K562 (cell line): ENCODE measurements at regions not wholly inside any gene's neighbourhood (a gene's known extent, or its start where the extent isn't known, plus 50 kb on each side); places are given as distances from the start of the nearest gene placed in this dataset.

Experiments used
- ATAC-seq: fragments of 200-7000 bp; cut with Tn5 transposase; 3 replicates; pipeline ENCODE4 v1.9.1; 2020; ENCODE audit warnings: moderate library complexity
- BruUV-seq: library from RNA; stranded (reverse); fragments of 400-500 nt; replicated peaks from 2 replicates; lab custom pipeline; 2021; lab: Mats Ljungman, UMichigan
- CTCF ChIA-PET: fragments of 300-600 bp; formaldehyde crosslinking; extraction: SDS; loops from one replicate; lab custom pipeline; 2021; ENCODE audit warnings: low intra/inter-chr PET ratio; lab: Yijun Ruan, JAX
- POLR2A ChIA-PET: fragments of 300-600, 350-650 bp; sonication (Branson Sonifier 250); formaldehyde crosslinking; extraction: SDS; loops from one replicate; lab custom pipeline; 2021; ENCODE audit warnings: antibody characterized with exemption, inconsistent platforms; lab: Yijun Ruan, JAX
- DNase-seq, 4 experiments: peaks; one replicate each; pipeline versions ENCODE4 v3.0.0 to v3.0.0-alpha.2; 2011 to 2018; ENCODE audit warnings: low spot score in 3 of 4, mixed read lengths in 3 of 4; ENCODE audit errors: extremely low read depth in 1 of 4
- FAIRE-seq: peaks from 2 replicates; lab custom pipeline; 2011; peaks lifted over from hg19 to GRCh38; lab: Jason Lieb, UNC
- H2AFZ ChIP-seq: 2 replicates; pipeline ENCODE4 v1.6.0; 2011; ENCODE audit warnings: low read depth, low read length, control low read depth, inconsistent platforms
- H3K27ac ChIP-seq: fragments of 200-600 bp; 3 replicates; pipeline ENCODE4 v1.8.0; 2011; ENCODE audit warnings: low read depth, mild to moderate bottlenecking, control low read depth, inconsistent platforms, low read length, moderate library complexity, mixed read lengths; ENCODE audit errors: extremely low read depth
- H3K27me3 ChIP-seq, 2 experiments: fragments of 300-600 bp in 1 of 2; 2 replicates in 1 of 2; 3 replicates in 1 of 2; pipeline versions ENCODE4 v1.6.0 to v1.8.0; 2011; ENCODE audit warnings: inconsistent platforms in 2 of 2, low read length in 2 of 2, mild to moderate bottlenecking in 1 of 2, mixed read lengths in 1 of 2, moderate library complexity in 1 of 2; ENCODE audit not compliant: control insufficient read depth in 2 of 2, insufficient read depth in 2 of 2
- H3K36me3 ChIP-seq: fragments of 300-600 bp; 3 replicates; pipeline ENCODE4 v1.8.0; 2011; ENCODE audit warnings: mild to moderate bottlenecking, low read length, inconsistent platforms; ENCODE audit not compliant: control insufficient read depth, insufficient read depth
- H3K4me1 ChIP-seq, 2 experiments: fragments of 200-600 bp in 1 of 2; replicated peaks in 1 of 2; 2 replicates in 1 of 2; 3 replicates in 1 of 2; pipeline versions ENCODE4 v1.5.1 to v1.8.0; 2011; ENCODE audit warnings: inconsistent platforms in 2 of 2, low read length in 2 of 2, mild to moderate bottlenecking in 1 of 2, mixed read lengths in 1 of 2, moderate library complexity in 1 of 2; ENCODE audit not compliant: control insufficient read depth in 2 of 2, insufficient read depth in 2 of 2
- H3K4me2 ChIP-seq: 2 replicates; pipeline ENCODE4 v1.6.1; 2011; ENCODE audit warnings: low read length, control low read depth, inconsistent platforms, mixed read lengths; ENCODE audit not compliant: insufficient read depth
- H3K4me3 ChIP-seq: fragments of 200-600 bp; sonication (generic), shearing (Covaris generic); 2 replicates; pipeline ENCODE4 v1.5.1; 2016; ENCODE audit warnings: control low read depth, inconsistent platforms
- H3K79me2 ChIP-seq: fragments of 200-600 bp; 3 replicates; pipeline ENCODE4 v1.8.0; 2011; ENCODE audit warnings: low read length, inconsistent platforms; ENCODE audit not compliant: control insufficient read depth, insufficient read depth
- H3K9ac ChIP-seq, 2 experiments: 2 replicates each; pipeline versions ENCODE4 v1.6.0 to v1.6.1; 2011; ENCODE audit warnings: low read depth in 2 of 2, low read length in 2 of 2, control low read depth in 1 of 2, inconsistent platforms in 1 of 2, mild to moderate bottlenecking in 1 of 2, mixed read lengths in 1 of 2; ENCODE audit not compliant: insufficient read depth in 1 of 2
- H3K9me1 ChIP-seq: one replicate; pipeline ENCODE4 v1.6.0; 2011; ENCODE audit warnings: inconsistent platforms, mild to moderate bottlenecking, low read length, moderate library complexity; ENCODE audit not compliant: control insufficient read depth, insufficient read depth
- H3K9me3 ChIP-seq: replicated peaks from 2 replicates; pipeline ENCODE4 v1.5.1; 2011; ENCODE audit warnings: low read depth, low read length, inconsistent platforms; ENCODE audit not compliant: control insufficient read depth, insufficient read depth
- H4K20me1 ChIP-seq: replicated peaks from 2 replicates; pipeline ENCODE4 v1.6.1; 2011; ENCODE audit warnings: low read length, inconsistent platforms, mixed read lengths; ENCODE audit not compliant: control insufficient read depth, insufficient read depth
- CHCHD3 ChIP-seq: fragments of 250-450 bp; sonication (Bioruptor Pico); IDR thresholded peaks from 2 replicates; pipeline ENCODE4 v2.1.2; 2022; ENCODE audit warnings: mild to moderate bottlenecking
- CREBBP ChIP-seq: IDR thresholded peaks from one replicate; pipeline ENCODE4 v1.6.1; 2012; ENCODE audit warnings: low read depth, mild to moderate bottlenecking, control low read depth, inconsistent platforms, low read length
- EHMT2 ChIP-seq: fragments of 450-650 bp; IDR thresholded peaks from 2 replicates; pipeline ENCODE4 v1.6.1; 2018; ENCODE audit warnings: antibody characterized with exemption
- HOXB6 ChIP-seq: fragments of 250-450 bp; sonication (Bioruptor Pico); IDR thresholded peaks from 2 replicates; pipeline ENCODE4 v1.5.1; 2022; ENCODE audit warnings: mild to moderate bottlenecking, borderline replicate concordance
- KDM5B ChIP-seq: fragments of 200-600 bp; sonication (generic); IDR thresholded peaks from 2 replicates; pipeline ENCODE4 v1.6.1; 2012; ENCODE audit warnings: low read depth, mild to moderate bottlenecking, moderate library complexity, low read length, control low read depth, inconsistent platforms; ENCODE audit not compliant: insufficient replicate concordance
- LCOR ChIP-seq: sonication (generic); formaldehyde crosslinking; IDR thresholded peaks from 2 replicates; pipeline ENCODE4 v1.8.0; 2022; ENCODE audit warnings: mild to moderate bottlenecking, missing genetic modification reagents
- NEUROD1 ChIP-seq: fragments of 150-350 bp; IDR thresholded peaks from 2 replicates; pipeline ENCODE4 v1.6.1; 2014; ENCODE audit warnings: borderline replicate concordance, low read length, low read depth; ENCODE audit not compliant: partially characterized antibody
- ZBTB1 ChIP-seq: sonication (generic); formaldehyde crosslinking; IDR thresholded peaks from 2 replicates; pipeline ENCODE4 v1.8.1; 2023; ENCODE audit warnings: missing genetic modification reagents, low read depth, mild to moderate bottlenecking, borderline replicate concordance
- ZC3H11A ChIP-seq: IDR thresholded peaks from 2 replicates; pipeline ENCODE4 v1.6.1; 2012; ENCODE audit warnings: low read depth, low read length, improper control_type of control experiment
- ZNF274 ChIP-seq: IDR thresholded peaks from 2 replicates; pipeline ENCODE4 v1.6.1; 2011; ENCODE audit warnings: low read depth, mild to moderate bottlenecking, low read length, moderate library complexity, borderline replicate concordance
- ZNF384 ChIP-seq: IDR thresholded peaks from 2 replicates; pipeline ENCODE4 v1.6.1; 2012; ENCODE audit warnings: low read depth, low read length, improper control_type of control experiment
- WGBS: fragments of 100-300 bp; shearing (Covaris generic); methylation state at CpG from one replicate; pipeline ENCODE4 v1.1.6; 2016; ENCODE audit warnings: low coverage, mixed read lengths; ENCODE audit not compliant: insufficient coverage; ENCODE audit errors: missing lambda C conversion rate; 5-methylcytosine and 5-hydroxymethylcytosine counted together
- in situ Hi-C: fragments of 300-500 bp; cut with MboI; formaldehyde crosslinking; loops from 4 replicates; pipeline ENCODE4 v1.15.0; 2018; ENCODE audit warnings: inconsistent platforms, mixed read lengths
- intact Hi-C: fragments of 100-400 bp; cut with micrococcal nuclease; formaldehyde crosslinking; loops from 2 replicates; pipeline ENCODE4 v1.14.2; 2022
- TF ChIP-seq, protein P1 (sequence below): fragments of 250-450 bp; sonication (Bioruptor Pico); IDR thresholded peaks from 2 replicates; pipeline ENCODE4 v1.4.0; 2020; ENCODE audit warnings: mild to moderate bottlenecking, moderate library complexity
- TF ChIP-seq, protein P2 (sequence below): sonication (generic); formaldehyde crosslinking; IDR thresholded peaks from 2 replicates; pipeline ENCODE4 v1.8.0; 2023; ENCODE audit warnings: missing genetic modification reagents, mild to moderate bottlenecking, borderline replicate concordance
- TF ChIP-seq, protein P3 (sequence below): fragments of 250-450 bp; sonication (Bioruptor Pico); IDR thresholded peaks from 2 replicates; pipeline ENCODE4 v1.8.0; 2021; ENCODE audit warnings: moderate library complexity, mild to moderate bottlenecking, inconsistent platforms

GRCh38 chr14:99100497-99101270, 171.3 kb downstream of the BCL11B start:
- Histone ChIP-seq H3K27me3 (no peaks in the 10 kb centered on the region), H3K79me2 (no peaks in the 10 kb centered on the region), H3K4me1 (no peaks in the 10 kb centered on the region), H3K9me1 (no peaks in the 10 kb centered on the region), H3K4me2 (no peak overlapping the region), H3K27ac (no peak overlapping the region), H2AFZ (no peak overlapping the region), H3K9me3 (no peaks in the 10 kb centered on the region), H3K4me3 (no peak overlapping the region), H4K20me1 (no peaks in the 10 kb centered on the region), H3K9ac (no peak overlapping the region), H3K36me3 (no peaks in the 10 kb centered on the region)
- DNase-seq, result no peak
- POLR2A ChIA-PET, result no interaction called here
- CTCF ChIA-PET, result no interaction called here
- no TSS peak for BruUV-seq
- intact Hi-C loops (no loop called here), in situ Hi-C loops (no loop called here)
- no peak for FAIRE-seq
- no peak for ATAC-seq
- WGBS, result 0% methylated on average over 2 of the region's 10 CpGs
- TF ChIP-seq ZNF274 (no peak), CHCHD3 (no peak), LCOR (no peak), ZNF384 (no peak), ZC3H11A (no peak), KDM5B (no peak), HOXB6 (CRISPR knock-in tag) (no peak), ZBTB1 (CRISPR knock-in tag) (no peak), NEUROD1 (no peak), CREBBP (no peak), EHMT2 (no peak)
- TF ChIP-seq, protein P1, sequence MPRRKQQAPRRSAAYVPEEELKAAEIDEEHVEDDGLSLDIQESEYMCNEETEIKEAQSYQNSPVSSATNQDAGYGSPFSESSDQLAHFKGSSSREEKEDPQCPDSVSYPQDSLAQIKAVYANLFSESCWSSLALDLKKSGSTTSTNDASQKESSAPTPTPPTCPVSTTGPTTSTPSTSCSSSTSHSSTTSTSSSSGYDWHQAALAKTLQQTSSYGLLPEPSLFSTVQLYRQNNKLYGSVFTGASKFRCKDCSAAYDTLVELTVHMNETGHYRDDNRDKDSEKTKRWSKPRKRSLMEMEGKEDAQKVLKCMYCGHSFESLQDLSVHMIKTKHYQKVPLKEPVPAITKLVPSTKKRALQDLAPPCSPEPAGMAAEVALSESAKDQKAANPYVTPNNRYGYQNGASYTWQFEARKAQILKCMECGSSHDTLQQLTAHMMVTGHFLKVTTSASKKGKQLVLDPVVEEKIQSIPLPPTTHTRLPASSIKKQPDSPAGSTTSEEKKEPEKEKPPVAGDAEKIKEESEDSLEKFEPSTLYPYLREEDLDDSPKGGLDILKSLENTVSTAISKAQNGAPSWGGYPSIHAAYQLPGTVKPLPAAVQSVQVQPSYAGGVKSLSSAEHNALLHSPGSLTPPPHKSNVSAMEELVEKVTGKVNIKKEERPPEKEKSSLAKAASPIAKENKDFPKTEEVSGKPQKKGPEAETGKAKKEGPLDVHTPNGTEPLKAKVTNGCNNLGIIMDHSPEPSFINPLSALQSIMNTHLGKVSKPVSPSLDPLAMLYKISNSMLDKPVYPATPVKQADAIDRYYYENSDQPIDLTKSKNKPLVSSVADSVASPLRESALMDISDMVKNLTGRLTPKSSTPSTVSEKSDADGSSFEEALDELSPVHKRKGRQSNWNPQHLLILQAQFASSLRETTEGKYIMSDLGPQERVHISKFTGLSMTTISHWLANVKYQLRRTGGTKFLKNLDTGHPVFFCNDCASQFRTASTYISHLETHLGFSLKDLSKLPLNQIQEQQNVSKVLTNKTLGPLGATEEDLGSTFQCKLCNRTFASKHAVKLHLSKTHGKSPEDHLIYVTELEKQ (CRISPR knock-in tag), result no peak
- TF ChIP-seq, protein P2, sequence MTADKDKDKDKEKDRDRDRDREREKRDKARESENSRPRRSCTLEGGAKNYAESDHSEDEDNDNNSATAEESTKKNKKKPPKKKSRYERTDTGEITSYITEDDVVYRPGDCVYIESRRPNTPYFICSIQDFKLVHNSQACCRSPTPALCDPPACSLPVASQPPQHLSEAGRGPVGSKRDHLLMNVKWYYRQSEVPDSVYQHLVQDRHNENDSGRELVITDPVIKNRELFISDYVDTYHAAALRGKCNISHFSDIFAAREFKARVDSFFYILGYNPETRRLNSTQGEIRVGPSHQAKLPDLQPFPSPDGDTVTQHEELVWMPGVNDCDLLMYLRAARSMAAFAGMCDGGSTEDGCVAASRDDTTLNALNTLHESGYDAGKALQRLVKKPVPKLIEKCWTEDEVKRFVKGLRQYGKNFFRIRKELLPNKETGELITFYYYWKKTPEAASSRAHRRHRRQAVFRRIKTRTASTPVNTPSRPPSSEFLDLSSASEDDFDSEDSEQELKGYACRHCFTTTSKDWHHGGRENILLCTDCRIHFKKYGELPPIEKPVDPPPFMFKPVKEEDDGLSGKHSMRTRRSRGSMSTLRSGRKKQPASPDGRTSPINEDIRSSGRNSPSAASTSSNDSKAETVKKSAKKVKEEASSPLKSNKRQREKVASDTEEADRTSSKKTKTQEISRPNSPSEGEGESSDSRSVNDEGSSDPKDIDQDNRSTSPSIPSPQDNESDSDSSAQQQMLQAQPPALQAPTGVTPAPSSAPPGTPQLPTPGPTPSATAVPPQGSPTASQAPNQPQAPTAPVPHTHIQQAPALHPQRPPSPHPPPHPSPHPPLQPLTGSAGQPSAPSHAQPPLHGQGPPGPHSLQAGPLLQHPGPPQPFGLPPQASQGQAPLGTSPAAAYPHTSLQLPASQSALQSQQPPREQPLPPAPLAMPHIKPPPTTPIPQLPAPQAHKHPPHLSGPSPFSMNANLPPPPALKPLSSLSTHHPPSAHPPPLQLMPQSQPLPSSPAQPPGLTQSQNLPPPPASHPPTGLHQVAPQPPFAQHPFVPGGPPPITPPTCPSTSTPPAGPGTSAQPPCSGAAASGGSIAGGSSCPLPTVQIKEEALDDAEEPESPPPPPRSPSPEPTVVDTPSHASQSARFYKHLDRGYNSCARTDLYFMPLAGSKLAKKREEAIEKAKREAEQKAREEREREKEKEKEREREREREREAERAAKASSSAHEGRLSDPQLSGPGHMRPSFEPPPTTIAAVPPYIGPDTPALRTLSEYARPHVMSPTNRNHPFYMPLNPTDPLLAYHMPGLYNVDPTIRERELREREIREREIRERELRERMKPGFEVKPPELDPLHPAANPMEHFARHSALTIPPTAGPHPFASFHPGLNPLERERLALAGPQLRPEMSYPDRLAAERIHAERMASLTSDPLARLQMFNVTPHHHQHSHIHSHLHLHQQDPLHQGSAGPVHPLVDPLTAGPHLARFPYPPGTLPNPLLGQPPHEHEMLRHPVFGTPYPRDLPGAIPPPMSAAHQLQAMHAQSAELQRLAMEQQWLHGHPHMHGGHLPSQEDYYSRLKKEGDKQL (CRISPR knock-in tag), result no peak
- TF ChIP-seq, protein P3, sequence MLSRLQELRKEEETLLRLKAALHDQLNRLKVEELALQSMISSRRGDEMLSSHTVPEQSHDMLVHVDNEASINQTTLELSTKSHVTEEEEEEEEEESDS (CRISPR knock-in tag), result no peak
